ENCODE measurements at regions not wholly inside any gene's neighbourhood (a gene's known extent, or its start where the extent isn't known, plus 50 kb on each side); places are given as distances from the start of the nearest gene placed in this dataset.

- H3K4me1 ChIP-seq: no peaks in the 10 kb centered on the region
- no peak for TF ChIP-seq CTCF (IDR thresholded peaks at IDR 0.05)
- intact Hi-C loops (cut with DNase I): loop anchor here (10.0 kb wide), 2 partner anchors 121 to 661 kb away; a partner anchor contains a TSS
- H3K9me3 ChIP-seq: no peaks in the 10 kb centered on the region
- H3K27ac ChIP-seq: no peak overlapping the region
- ATAC-seq (no peak), DNase-seq (no peak)
- no peak overlapping the region for H3K4me3 ChIP-seq
- no peaks in the 10 kb centered on the region for H3K36me3 ChIP-seq
- no peaks in the 10 kb centered on the region for H3K27me3 ChIP-seq
Measured at GRCh38 chr16:11403920-11404319, 58.7 kb downstream of the RMI2 start.

GRCh38 chr16:11404603-11405002 lies 59.3 kb downstream of the RMI2 start:
- no peak for TF ChIP-seq CTCF (IDR thresholded peaks at IDR 0.05)
- intact Hi-C loops (cut with DNase I): loop anchor here (5.0 to 10.0 kb wide), 4 partner anchors 120 to 660 kb away; a partner anchor contains a TSS
- ATAC-seq: no peak

GRCh38 chr16:11405331-11406176 lies 60.3 kb downstream of the RMI2 start:
- Histone ChIP-seq H3K4me1 (peaks cover 0 to under 1% of the 10 kb centered on the region in 2 donors), H3K9me3 (no peaks in the 10 kb centered on the region), H3K27me3 (no peaks in the 10 kb centered on the region), H3K36me3 (no peaks in the 10 kb centered on the region), H3K27ac (no peak overlapping the region), H3K4me3 (no peak overlapping the region)
- intact Hi-C loops (cut with DNase I): loop anchor here (5.0 to 10.0 kb wide), 4 partner anchors 119 to 659 kb away; a partner anchor contains a TSS
- TF ChIP-seq CTCF (IDR thresholded peaks at IDR 0.05): peak; percentile 41 to 65
- ATAC-seq: peak; percentile 53
- no peak for DNase-seq

More at GRCh38 chr16:11404603-11405002, 59.3 kb downstream of the RMI2 start:
- H3K4me3 ChIP-seq: no peak overlapping the region
- no peak for DNase-seq
- H3K9me3 ChIP-seq: no peaks in the 10 kb centered on the region
- no peaks in the 10 kb centered on the region for H3K36me3 ChIP-seq
- H3K4me1 ChIP-seq: no peaks in the 10 kb centered on the region
- H3K27ac ChIP-seq: no peak overlapping the region
- no peaks in the 10 kb centered on the region for H3K27me3 ChIP-seq

GRCh38 chr16:11406177-11406560 lies 60.9 kb downstream of the RMI2 start:
- ATAC-seq: no peak
- TF ChIP-seq CTCF (IDR thresholded peaks at IDR 0.05): no peak
- intact Hi-C loops (cut with DNase I): loop anchor here (5.0 to 10.0 kb wide), 4 partner anchors 119 to 659 kb away; a partner anchor contains a TSS
- Histone ChIP-seq H3K27me3 (no peaks in the 10 kb centered on the region), H3K36me3 (no peaks in the 10 kb centered on the region), H3K4me1 (peaks cover 0 to 5% of the 10 kb centered on the region in 2 donors), H3K4me3 (no peak overlapping the region), H3K9me3 (no peaks in the 10 kb centered on the region), H3K27ac (no peak overlapping the region)
- DNase-seq: no peak

All from left lung (tissue), 4 donors.